HS-27A (cell line): ENCODE measurements at regions not wholly inside any gene's neighbourhood (a gene's known extent, or its start where the extent isn't known, plus 50 kb on each side); places are given as distances from the start of the nearest gene placed in this dataset.

Source experiments
- DNase-seq: peaks from one replicate; pipeline ENCODE4 v3.0.0-alpha.2; 2012; ENCODE audit warnings: low read depth, missing footprints

- no peak for DNase-seq
These were observed 59.0 kb upstream of the PARD3B start for GRCh38 chr2:204486321-204486720.

GRCh38 chr2:204486805-204487204 is 58.5 kb upstream of the PARD3B start:
- DNase-seq, result peak; percentile 35

GRCh38 chr2:204487447-204488229 is 57.6 kb upstream of the PARD3B start:
- DNase-seq, result no peak

- DNase-seq, result peak; percentile 39
These were observed 53.7 kb upstream of the PARD3B start for GRCh38 chr2:204491528-204491927.

- no peak for DNase-seq
These were observed 52.9 kb upstream of the PARD3B start for GRCh38 chr2:204492417-204492816.

GRCh38 chr2:204494681-204495080 is 50.6 kb upstream of the PARD3B start:
- no peak for DNase-seq

GRCh38 chr2:204495381-204495780 is 49.9 kb upstream of the PARD3B start:
- no peak for DNase-seq
